SU-DHL-6 (cell line): ENCODE measurements at regions not wholly inside any gene's neighbourhood (a gene's known extent, or its start where the extent isn't known, plus 50 kb on each side); places are given as distances from the start of the nearest gene placed in this dataset.

Experiments used
- EZH2phosphoT487 ChIP-seq: fragments of 200-600 bp; sonication (generic), shearing (Covaris generic); conservative IDR thresholded peaks from 2 replicates; pipeline ENCODE4 v1.6.1; 2018; ENCODE audit warnings: mild to moderate bottlenecking, antibody characterized with exemption, low read length, moderate library complexity, mixed read lengths
- TF ChIP-seq, protein P1 (sequence below): fragments of 200-600 bp; sonication (generic); IDR thresholded peaks from one replicate; pipeline ENCODE4 v1.5.1; 2017; ENCODE audit warnings: antibody characterized with exemption, mild to moderate bottlenecking, low read length, moderate library complexity; ENCODE audit not compliant: insufficient read depth, poor library complexity, severe bottlenecking

- TF ChIP-seq, protein P1, sequence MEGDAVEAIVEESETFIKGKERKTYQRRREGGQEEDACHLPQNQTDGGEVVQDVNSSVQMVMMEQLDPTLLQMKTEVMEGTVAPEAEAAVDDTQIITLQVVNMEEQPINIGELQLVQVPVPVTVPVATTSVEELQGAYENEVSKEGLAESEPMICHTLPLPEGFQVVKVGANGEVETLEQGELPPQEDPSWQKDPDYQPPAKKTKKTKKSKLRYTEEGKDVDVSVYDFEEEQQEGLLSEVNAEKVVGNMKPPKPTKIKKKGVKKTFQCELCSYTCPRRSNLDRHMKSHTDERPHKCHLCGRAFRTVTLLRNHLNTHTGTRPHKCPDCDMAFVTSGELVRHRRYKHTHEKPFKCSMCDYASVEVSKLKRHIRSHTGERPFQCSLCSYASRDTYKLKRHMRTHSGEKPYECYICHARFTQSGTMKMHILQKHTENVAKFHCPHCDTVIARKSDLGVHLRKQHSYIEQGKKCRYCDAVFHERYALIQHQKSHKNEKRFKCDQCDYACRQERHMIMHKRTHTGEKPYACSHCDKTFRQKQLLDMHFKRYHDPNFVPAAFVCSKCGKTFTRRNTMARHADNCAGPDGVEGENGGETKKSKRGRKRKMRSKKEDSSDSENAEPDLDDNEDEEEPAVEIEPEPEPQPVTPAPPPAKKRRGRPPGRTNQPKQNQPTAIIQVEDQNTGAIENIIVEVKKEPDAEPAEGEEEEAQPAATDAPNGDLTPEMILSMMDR: no peak
- TF ChIP-seq EZH2phosphoT487: no peak
Measured at GRCh38 chr13:84566780-84567179, 684.5 kb upstream of the SLITRK1 start.
